ENCODE measurements at regions not wholly inside any gene's neighbourhood (a gene's known extent, or its start where the extent isn't known, plus 50 kb on each side); places are given as distances from the start of the nearest gene placed in this dataset.

DNA sequence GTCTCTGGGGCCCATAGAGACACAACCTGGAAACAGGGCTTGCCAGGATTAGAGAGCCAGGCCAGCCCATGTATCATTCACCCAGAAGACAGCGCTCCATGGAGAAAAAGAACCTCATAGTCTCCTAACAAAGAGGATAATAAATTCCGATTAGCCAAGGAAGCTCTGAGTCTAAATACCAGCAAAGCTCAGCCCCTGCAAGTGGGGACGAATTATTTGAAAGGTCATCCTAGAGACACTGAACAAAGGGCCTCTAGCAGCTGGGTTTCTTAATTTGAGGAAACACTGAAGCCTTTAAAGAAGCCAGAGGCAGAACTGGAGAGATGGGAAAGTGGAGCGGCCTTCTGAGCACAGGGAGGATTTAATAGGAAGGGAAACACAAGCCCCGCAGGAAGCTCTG is 287.1 kb upstream of the ZNF462 start:
- Mint-ChIP-seq H3K27ac (no peak overlapping the region), H3K4me1 (no peaks in the 10 kb centered on the region)
- no peak for DNase-seq

DNA sequence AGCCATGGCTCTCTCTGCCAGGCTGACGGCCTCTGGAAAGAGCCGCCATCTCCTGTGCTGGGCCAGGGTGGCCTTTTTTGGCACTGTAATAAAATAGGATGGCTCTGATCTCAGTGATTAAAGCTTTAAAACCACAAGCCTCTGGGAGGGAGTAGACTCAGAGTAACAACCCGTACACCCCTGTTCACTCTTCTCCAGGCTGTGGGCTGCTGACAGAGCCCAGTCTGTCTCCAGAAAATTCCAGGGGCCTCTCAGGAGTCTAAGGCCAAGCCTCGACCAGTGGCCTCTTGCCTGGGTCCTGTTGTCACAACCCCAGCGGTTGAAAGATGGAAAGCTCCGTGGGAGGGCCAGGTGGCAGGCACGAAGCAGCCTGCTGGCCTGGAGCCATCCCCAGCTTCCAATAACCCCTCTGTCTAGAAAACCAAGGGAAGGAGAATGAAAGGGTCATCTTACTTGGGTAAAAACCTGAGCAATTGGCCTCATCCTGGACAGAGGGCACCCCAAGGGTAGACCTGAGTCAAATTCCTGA is 286.7 kb upstream of the ZNF462 start:
- no peaks in the 10 kb centered on the region for H3K4me1 Mint-ChIP-seq
- no peak overlapping the region for H3K27ac Mint-ChIP-seq
- H3K27me3 Mint-ChIP-seq = no peaks in the 10 kb centered on the region
- no peak for DNase-seq
- no peaks in the 10 kb centered on the region for H3K36me3 Mint-ChIP-seq (ENCODE audit: low read depth)
- peaks cover 25% of the 10 kb centered on the region for H3K9me3 Mint-ChIP-seq
- ATAC-seq = no peak
- H3K4me3 Mint-ChIP-seq = no peak overlapping the region

More for the DNA sequence above, 287.1 kb upstream of the ZNF462 start:
- ATAC-seq = no peak
- Mint-ChIP-seq H3K4me3 (no peak overlapping the region), H3K36me3 (ENCODE audit: low read depth) (no peaks in the 10 kb centered on the region), H3K9me3 (peaks cover 22% of the 10 kb centered on the region), H3K27me3 (no peaks in the 10 kb centered on the region)

DNA sequence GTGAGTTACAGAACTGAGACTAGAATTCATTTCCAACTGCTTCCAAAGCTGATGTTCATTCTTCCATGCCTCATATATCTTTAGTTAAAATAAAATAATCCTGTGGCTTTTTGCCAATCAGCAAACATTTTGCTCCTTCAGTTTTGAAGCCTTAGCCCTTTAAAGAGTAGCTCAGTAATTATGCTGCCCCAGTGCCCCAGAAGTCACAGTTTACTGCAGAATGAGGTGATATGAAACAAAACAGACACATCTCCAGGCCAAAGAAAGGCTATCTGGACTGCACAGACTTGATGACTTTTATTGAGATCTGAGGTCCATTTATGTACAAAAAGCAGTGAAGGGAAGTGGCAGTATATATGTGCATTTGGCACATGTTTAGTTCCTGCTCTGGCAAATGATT is 285.8 kb upstream of the ZNF462 start:
- no peaks in the 10 kb centered on the region for H3K36me3 Mint-ChIP-seq (ENCODE audit: low read depth)
- ATAC-seq = no peak
- H3K9me3 Mint-ChIP-seq = peaks cover 22% of the 10 kb centered on the region
- no peaks in the 10 kb centered on the region for H3K27me3 Mint-ChIP-seq
- no peak overlapping the region for H3K4me3 Mint-ChIP-seq
- no peak for DNase-seq
- no peaks in the 10 kb centered on the region for H3K4me1 Mint-ChIP-seq
- no peak overlapping the region for H3K27ac Mint-ChIP-seq

DNA sequence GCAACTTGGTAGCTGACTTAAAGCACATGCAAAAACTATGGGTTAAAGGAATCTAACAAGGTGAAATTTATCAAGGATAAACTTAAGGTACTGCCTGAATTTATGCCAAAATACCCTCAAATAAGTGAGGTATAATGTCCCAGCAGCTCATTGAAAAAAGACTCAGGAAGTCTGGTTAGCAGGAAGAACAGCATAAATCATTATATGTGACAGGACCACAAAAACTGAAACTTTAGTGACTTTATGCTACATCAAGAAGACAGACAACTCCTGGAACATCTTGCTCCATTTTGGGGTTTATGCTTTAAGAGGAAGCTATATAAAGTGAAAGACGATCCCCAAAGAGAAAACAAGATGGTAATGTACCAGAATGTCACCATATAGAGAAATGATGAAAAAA is 282.4 kb upstream of the ZNF462 start:
- H3K9me3 Mint-ChIP-seq = peaks cover 20% of the 10 kb centered on the region
- no peak overlapping the region for H3K4me3 Mint-ChIP-seq
- no peak overlapping the region for H3K27ac Mint-ChIP-seq
- no peak for ATAC-seq
- no peaks in the 10 kb centered on the region for H3K27me3 Mint-ChIP-seq
- no peaks in the 10 kb centered on the region for H3K36me3 Mint-ChIP-seq (ENCODE audit: low read depth)
- no peak for DNase-seq
- no peaks in the 10 kb centered on the region for H3K4me1 Mint-ChIP-seq

DNA sequence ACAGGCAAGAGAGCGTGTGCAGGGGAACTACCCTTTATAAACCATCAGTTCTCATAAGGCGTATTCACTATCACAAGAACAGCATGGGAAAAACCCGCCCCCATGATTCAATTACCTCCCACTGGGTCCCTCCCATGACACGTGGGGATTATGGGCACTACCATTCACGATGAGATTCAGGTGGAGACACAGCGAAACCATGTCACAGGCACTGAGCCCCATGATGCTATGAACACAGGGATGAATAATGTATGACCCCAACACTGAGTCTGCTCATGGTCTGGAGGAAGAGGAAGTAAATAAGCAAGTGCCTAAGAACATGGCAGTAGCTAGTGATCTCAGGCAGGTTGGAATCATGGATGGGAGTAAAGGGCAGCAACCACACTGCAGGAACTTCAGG is 281.0 kb upstream of the ZNF462 start:
- DNase-seq (no peak), ATAC-seq (no peak)
- no peaks in the 10 kb centered on the region for H3K27me3 Mint-ChIP-seq
- no peak overlapping the region for H3K4me3 Mint-ChIP-seq
- no peaks in the 10 kb centered on the region for H3K4me1 Mint-ChIP-seq
- H3K9me3 Mint-ChIP-seq = peaks cover 26% of the 10 kb centered on the region
- no peaks in the 10 kb centered on the region for H3K36me3 Mint-ChIP-seq (ENCODE audit: low read depth)
- H3K27ac Mint-ChIP-seq = no peak overlapping the region

DNA sequence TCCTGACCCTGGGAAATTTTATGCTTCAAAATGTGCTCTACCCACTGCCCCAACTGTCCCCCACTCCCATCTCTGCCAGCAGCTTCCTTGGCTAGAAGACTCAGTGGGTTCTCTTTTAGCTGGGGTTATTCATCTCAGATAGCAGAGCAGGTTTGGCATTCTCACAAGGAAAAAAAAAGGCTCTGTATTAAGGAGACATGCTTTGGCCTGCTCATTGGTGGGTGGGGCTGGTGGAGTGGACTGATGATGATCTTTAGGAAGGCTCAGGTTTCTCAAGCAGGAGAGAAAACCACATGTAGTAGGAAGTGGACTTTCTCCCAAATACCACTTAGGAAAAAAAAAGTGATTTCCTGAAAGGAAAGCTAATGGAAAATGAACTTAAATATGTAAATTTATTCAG is 279.2 kb upstream of the ZNF462 start:
- no peaks in the 10 kb centered on the region for H3K4me1 Mint-ChIP-seq

DNA sequence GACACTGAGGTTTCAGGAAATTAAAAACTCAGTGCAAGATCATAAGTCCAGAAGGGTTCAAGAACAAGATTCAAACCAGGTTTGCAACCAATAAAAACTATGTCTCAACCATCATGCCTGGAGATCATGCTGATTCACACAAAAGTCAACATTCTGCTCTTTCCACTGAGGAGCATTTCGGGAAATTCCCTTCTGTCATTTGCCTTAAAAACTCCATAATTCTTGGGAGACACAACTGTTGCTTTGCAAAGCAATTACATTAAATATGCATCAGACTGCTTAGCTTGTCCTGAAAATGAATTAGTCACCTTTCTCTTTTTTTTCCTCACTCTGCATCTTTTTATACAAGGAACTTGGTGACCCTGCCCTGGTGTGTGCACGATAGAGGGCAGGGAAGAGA is 275.9 kb upstream of the ZNF462 start:
- DNase-seq = no peak
- peaks cover 10% of the 10 kb centered on the region for H3K9me3 Mint-ChIP-seq
- ATAC-seq = no peak
- no peaks in the 10 kb centered on the region for H3K27me3 Mint-ChIP-seq
- H3K27ac Mint-ChIP-seq = no peak overlapping the region
- no peak overlapping the region for H3K4me3 Mint-ChIP-seq
- no peaks in the 10 kb centered on the region for H3K36me3 Mint-ChIP-seq (ENCODE audit: low read depth)
- no peaks in the 10 kb centered on the region for H3K4me1 Mint-ChIP-seq

More for the DNA sequence above, 279.2 kb upstream of the ZNF462 start:
- Mint-ChIP-seq H3K4me3 (no peak overlapping the region), H3K27me3 (no peaks in the 10 kb centered on the region), H3K27ac (no peak overlapping the region), H3K9me3 (peaks cover 16% of the 10 kb centered on the region), H3K36me3 (ENCODE audit: low read depth) (no peaks in the 10 kb centered on the region)
- no peak for DNase-seq
- ATAC-seq = no peak

DNA sequence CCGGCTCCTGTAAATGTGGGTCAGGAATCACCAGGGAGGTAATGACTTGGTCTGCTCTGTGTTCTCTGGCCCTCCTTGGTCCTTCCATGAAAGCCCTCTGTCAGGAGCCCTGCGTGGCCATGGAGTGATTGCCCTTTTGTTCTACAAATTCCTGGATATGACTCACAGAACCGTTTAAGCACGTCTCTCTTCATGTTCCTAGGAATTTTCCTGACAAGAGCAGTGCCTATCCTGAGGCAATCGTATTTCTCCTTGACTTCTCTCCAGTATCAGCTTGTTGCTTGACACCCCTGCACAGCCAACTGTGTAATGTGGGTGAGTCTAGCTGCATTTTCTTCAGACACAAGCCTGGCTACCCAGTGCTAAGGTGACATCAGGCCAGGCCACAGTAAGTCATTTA is 274.3 kb upstream of the ZNF462 start:
- no peak for DNase-seq
- Mint-ChIP-seq H3K27me3 (no peaks in the 10 kb centered on the region), H3K4me1 (no peaks in the 10 kb centered on the region), H3K36me3 (ENCODE audit: low read depth) (no peaks in the 10 kb centered on the region), H3K9me3 (peaks cover 7% of the 10 kb centered on the region), H3K4me3 (no peak overlapping the region), H3K27ac (no peak overlapping the region)
- no peak for ATAC-seq

DNA sequence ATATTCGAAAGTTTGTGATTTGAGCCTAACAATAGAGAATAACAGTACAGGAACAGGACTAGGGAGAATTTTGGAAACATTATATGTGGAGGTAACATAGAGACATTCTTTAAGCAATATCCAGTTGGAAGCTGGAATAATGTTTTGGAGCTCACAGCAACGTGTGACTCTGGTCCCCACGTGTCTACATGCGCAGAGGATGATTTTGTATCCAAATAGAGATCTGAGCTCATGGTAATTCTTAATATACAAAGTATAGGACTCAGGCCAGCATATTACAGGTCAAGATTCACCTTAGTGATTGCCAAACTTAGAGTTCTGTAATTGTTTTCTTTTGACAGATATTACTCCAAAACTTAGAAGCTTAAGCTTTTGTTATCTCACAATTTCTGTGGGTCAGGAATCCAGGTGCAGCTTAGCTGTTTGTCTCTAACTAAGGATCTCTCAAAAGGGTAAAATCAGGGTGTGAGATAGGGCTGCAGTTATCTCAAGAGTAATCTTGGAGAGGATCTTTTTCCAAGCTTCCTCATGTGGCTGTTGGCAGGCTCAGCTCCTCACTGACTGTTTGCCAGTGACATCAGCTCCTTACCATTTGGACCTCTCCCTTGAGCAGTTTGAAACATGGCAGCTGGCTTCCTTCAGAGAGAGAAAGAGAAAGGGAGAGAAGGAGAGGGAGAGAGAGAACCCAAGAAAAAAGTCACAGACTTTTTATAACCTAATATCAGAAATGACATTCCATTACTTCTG is 272.0 kb upstream of the ZNF462 start:
- DNase-seq = no peak
- Mint-ChIP-seq H3K4me3 (no peak overlapping the region), H3K27ac (no peak overlapping the region), H3K36me3 (ENCODE audit: low read depth) (no peaks in the 10 kb centered on the region), H3K4me1 (no peaks in the 10 kb centered on the region), H3K9me3 (peaks cover 7% of the 10 kb centered on the region), H3K27me3 (no peaks in the 10 kb centered on the region)
- ATAC-seq = no peak

DNA sequence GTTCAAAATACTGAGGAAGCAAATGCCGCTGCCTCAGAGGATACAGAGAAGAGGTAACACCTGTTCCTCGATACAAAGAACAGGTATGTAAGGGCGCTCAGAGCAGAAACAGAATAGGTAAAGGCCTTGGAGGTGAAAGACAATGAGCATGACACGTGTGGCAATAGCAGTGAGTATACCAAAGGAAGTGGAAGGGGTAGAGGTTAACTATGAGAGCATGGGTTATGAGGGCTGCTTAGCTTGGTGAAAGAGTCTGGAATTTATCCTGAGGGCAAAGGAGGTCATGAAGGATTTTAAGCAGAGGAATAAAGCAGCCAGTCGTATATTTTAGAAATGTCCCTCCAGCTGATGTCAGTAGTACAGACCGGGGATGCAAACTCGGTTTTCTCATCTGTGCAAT is 269.8 kb upstream of the ZNF462 start:
- Mint-ChIP-seq H3K36me3 (ENCODE audit: low read depth) (no peaks in the 10 kb centered on the region), H3K9me3 (no peaks in the 10 kb centered on the region), H3K4me1 (no peaks in the 10 kb centered on the region), H3K27ac (no peak overlapping the region), H3K4me3 (no peak overlapping the region), H3K27me3 (no peaks in the 10 kb centered on the region)
- no peak for DNase-seq
- no peak for ATAC-seq

DNA sequence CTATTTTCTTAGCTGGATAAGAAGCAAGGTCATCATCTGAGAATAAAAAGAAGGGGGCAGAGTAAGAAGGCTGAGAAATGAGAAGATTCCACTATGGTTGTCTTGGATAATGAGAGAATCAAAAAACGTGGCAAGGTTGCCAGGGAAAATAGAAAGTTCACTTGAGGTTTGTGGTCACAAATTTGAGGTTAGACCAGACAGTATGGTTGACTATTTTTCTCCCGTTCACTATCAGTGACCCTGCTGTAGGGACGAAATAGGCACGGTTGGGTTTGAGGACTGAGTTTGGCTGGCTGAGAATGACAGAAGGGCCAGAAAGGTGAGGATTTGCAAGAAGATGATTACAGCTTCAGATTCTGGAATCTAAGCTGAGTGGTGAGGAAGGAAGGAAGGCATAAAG is 266.0 kb upstream of the ZNF462 start:
- H3K9me3 Mint-ChIP-seq = no peaks in the 10 kb centered on the region
- no peaks in the 10 kb centered on the region for H3K4me1 Mint-ChIP-seq
- H3K36me3 Mint-ChIP-seq (ENCODE audit: low read depth) = no peaks in the 10 kb centered on the region
- no peaks in the 10 kb centered on the region for H3K27me3 Mint-ChIP-seq
- DNase-seq = no peak
- H3K27ac Mint-ChIP-seq = no peak overlapping the region
- no peak for ATAC-seq
- H3K4me3 Mint-ChIP-seq = no peak overlapping the region

DNA sequence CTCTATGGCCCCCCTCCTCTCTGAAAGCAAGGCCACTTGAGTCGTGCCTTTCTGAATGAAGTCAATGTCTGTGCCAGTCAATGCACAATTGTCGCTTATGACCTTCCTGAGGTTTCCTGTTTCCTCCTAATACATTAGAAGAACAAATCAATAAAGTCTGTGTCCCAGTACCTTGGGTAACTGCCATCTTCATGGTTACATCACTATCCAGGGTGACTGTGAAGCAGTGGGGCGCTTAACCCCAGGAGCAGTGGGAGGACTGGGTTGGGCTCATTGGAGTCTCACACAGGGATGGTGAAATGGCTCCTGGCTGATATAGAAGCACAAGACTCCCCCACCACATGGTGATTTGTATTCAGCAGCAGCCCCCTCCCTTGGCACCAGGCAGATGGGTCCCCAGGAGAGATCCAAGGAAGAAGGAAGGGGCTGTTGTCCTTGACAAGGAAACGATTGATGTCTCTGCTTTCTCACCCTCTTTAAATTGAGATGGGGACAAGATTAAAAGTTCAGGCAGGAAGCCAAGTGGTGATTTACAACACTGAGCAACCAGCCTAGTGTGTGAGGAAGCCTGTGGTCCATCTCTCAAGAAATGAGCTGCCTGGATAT is 261.9 kb upstream of the ZNF462 start:
- no peak overlapping the region for H3K27ac Mint-ChIP-seq
- H3K36me3 Mint-ChIP-seq (ENCODE audit: low read depth) = no peaks in the 10 kb centered on the region
- no peak overlapping the region for H3K4me3 Mint-ChIP-seq
- ATAC-seq (no peak), DNase-seq (no peak)
- H3K4me1 Mint-ChIP-seq = no peaks in the 10 kb centered on the region
- peaks cover 7% of the 10 kb centered on the region for H3K9me3 Mint-ChIP-seq
- H3K27me3 Mint-ChIP-seq = no peaks in the 10 kb centered on the region

DNA sequence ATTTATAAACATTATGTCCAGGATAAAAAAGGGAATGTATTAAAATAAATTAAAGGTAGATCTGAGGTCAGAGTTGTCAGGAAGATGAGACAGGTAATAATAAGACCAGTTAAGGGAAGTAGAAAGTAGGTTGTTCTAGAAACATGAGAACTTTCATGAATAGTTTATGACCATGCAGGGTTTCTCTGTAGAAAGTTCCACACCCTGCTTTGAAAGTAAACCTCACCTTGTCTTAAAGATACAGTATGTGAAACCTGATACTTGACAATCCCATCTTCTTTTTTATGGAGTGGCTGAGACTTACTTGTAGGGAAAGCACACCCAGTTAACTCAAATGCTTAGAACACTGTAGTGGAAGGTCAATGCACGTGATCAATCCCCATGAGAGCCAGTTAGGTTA is 260.6 kb upstream of the ZNF462 start:
- no peak for ATAC-seq
- H3K27ac Mint-ChIP-seq = no peak overlapping the region
- H3K4me1 Mint-ChIP-seq = no peaks in the 10 kb centered on the region

DNA sequence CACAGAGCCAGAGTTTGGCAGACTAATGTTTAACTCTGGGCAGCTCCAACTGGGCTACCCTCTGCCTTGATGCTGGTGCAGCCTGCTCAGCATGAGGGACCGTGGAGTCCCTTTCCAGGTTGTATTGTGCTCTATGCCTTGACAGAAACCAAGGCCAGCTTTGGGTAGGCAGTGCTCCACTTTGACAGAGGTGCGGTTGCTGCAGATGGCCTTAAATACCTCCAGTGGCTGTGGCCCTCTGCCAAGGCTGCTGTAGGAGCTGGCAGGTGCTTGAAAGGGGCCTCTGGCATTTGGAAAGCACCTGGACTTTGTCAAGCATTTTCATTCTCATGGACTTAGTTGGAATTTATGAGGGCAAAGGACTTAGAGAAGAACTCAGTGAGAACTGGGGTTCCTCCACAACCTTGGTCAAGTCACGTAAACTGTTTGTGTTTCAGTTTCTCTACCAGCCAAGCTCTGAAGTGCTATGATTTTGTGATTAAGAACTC is 249.7 kb upstream of the ZNF462 start:
- no peaks in the 10 kb centered on the region for H3K36me3 Mint-ChIP-seq (ENCODE audit: low read depth)
- no peaks in the 10 kb centered on the region for H3K27me3 Mint-ChIP-seq
- no peak overlapping the region for H3K27ac Mint-ChIP-seq
- no peak overlapping the region for H3K4me3 Mint-ChIP-seq
- ATAC-seq (no peak), DNase-seq (no peak)
- H3K4me1 Mint-ChIP-seq = no peaks in the 10 kb centered on the region
- peaks cover 3% of the 10 kb centered on the region for H3K9me3 Mint-ChIP-seq

More for the DNA sequence above, 260.6 kb upstream of the ZNF462 start:
- no peaks in the 10 kb centered on the region for H3K36me3 Mint-ChIP-seq (ENCODE audit: low read depth)
- H3K4me3 Mint-ChIP-seq = no peak overlapping the region
- H3K9me3 Mint-ChIP-seq = peaks cover 7% of the 10 kb centered on the region
- no peaks in the 10 kb centered on the region for H3K27me3 Mint-ChIP-seq
- no peak for DNase-seq

DNA sequence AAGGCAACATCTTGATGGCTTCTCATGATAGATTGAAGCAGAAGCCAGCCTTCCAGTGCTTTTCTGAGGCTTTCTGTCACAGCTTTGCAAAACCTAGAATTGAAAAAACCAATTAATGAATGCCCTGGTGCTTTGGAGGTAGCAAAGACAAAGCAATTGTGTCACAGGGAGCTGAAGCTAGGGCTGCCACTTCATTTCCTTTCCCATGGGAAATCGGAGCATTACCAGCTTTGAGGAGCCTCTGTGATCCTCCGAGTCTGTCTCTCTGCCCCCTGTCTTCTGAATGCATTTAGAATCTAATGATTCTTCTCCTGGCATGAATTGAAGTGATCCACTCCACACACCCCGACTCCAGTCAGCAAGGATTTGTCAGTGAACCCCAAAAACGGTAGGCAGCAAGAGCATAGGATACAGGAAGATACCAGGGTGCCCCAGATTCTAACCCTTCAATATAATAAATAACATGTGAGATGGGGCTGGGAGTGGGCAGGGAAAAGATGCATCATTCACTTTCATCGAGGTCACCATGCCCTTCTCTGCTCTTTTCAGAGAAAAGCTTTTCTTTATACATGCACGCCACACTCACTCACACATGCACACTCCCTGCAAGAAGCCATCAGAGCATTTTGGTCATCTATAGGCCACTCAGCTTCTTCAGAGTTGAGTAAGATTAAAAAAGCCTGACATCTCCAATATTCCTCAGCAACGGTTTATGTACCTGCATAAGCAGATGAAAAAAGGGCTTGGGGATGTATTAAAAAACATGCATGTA is 247.7 kb upstream of the ZNF462 start:
- Mint-ChIP-seq H3K9me3 (peaks cover 3% of the 10 kb centered on the region), H3K27me3 (no peaks in the 10 kb centered on the region)

More for the DNA sequence above, 247.7 kb upstream of the ZNF462 start:
- Mint-ChIP-seq H3K36me3 (ENCODE audit: low read depth) (no peaks in the 10 kb centered on the region), H3K4me3 (no peak overlapping the region), H3K4me1 (no peaks in the 10 kb centered on the region), H3K27ac (no peak overlapping the region)
- DNase-seq (no peak), ATAC-seq (no peak)

All from activated naive CD8-positive, alpha-beta T cell treated with anti-CD3 and anti-CD28 coated beads, Interleukin-2, amount 50 U/mL, for 24 hours (primary cell).